ENCODE measurements at regions not wholly inside any gene's neighbourhood (a gene's known extent, or its start where the extent isn't known, plus 50 kb on each side); places are given as distances from the start of the nearest gene placed in this dataset.

DNA sequence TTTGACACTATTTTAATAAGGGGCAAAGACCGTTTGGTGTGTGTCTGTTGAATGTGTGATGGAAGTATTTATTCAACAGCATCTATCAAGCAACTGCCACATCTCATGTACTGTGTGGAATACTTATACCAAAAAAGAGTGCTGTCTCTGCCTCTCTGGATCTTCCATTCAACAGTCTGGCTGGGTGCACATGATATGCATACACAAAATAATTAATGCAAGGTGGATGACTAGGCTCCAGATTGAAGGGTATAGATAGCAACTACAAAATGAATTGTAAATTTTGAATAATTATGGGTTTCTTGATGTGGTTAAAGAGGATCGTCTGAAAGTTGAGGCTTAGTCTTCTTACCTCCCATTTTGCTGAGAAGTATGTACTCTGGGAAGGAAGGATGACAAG lies 145.9 kb upstream of the OTX2 start:
- no peak for DNase-seq (ENCODE audit: low read depth)
- H3K4me3 ChIP-seq (ENCODE audit: low read depth, low read length), result no peak overlapping the region
- no peak for TF ChIP-seq CTCF (IDR thresholded peaks at IDR 0.05; ENCODE audit: control insufficient read depth, extremely low read depth, insufficient read depth)

GRCh38 chr14:56955745-56956144 lies 145.5 kb upstream of the OTX2 start:
- DNase-seq (ENCODE audit: low read depth), result no peak
- no peak overlapping the region for H3K4me3 ChIP-seq (ENCODE audit: low read depth, low read length)
- TF ChIP-seq CTCF (IDR thresholded peaks at IDR 0.05; ENCODE audit: control insufficient read depth, extremely low read depth, insufficient read depth), result no peak

- no peak overlapping the region for H3K4me3 ChIP-seq (ENCODE audit: low read depth, low read length)
- no peak for DNase-seq (ENCODE audit: low read depth)
- TF ChIP-seq CTCF (IDR thresholded peaks at IDR 0.05; ENCODE audit: control insufficient read depth, extremely low read depth, insufficient read depth), result peak; percentile 24; the same call in 1 of the 2 replicates
Measured at GRCh38 chr14:56953884-56954283, 143.6 kb upstream of the OTX2 start.

GRCh38 chr14:56952766-56953473 lies 142.6 kb upstream of the OTX2 start:
- DNase-seq (ENCODE audit: low read depth), result no peak
- H3K4me3 ChIP-seq (ENCODE audit: low read depth, low read length), result no peak overlapping the region
- TF ChIP-seq CTCF (IDR thresholded peaks at IDR 0.05; ENCODE audit: control insufficient read depth, extremely low read depth, insufficient read depth), result no peak

DNA sequence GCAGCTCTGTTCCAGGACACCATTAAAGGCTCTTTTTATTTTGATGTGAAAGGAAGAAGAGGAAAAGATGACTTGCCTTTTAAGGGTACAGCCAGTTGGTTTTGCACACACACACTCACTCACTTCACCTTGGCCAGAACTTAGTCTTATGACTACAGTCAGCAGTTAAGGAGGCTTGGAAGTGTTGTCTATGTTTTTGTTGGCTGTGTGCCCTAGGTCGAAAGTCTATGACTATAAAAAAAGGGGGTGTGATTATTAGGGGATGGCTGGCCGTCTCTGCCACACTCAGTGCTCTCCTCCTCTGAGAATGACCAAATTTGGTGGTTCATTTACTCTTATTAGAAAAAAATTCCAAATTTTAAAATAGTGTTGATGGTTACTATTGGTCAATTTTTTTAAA lies 139.5 kb upstream of the OTX2 start:
- H3K4me3 ChIP-seq (ENCODE audit: low read depth, low read length), result no peak overlapping the region
- peak; percentile 17 for DNase-seq (ENCODE audit: low read depth)
- no peak for TF ChIP-seq CTCF (IDR thresholded peaks at IDR 0.05; ENCODE audit: control insufficient read depth, extremely low read depth, insufficient read depth)

DNA sequence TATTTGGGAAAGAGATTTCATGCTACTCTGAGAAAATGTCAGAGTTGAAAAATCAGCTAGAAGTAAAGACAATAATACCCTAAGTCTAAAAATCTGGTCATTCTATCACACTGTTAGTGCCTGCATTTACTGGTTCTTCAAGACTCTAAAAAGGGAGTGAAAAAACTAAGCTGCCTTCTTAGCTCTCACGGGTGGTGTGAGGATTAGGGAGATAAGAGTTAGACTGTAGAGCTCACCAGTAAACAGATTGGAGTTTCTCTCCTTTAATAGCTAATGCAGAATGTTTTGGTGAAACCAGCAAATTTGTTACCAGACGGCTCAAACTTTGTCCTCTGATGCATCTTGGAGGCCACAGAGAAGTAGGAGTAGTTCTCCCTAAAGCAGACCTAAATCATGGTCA lies 135.0 kb upstream of the OTX2 start:
- TF ChIP-seq CTCF (IDR thresholded peaks at IDR 0.05; ENCODE audit: control insufficient read depth, extremely low read depth, insufficient read depth), result no peak
- DNase-seq (ENCODE audit: low read depth), result no peak
- no peak overlapping the region for H3K4me3 ChIP-seq (ENCODE audit: low read depth, low read length)

GRCh38 chr14:56944397-56944796 lies 134.1 kb upstream of the OTX2 start:
- DNase-seq (ENCODE audit: low read depth), result no peak
- no peak for TF ChIP-seq CTCF (IDR thresholded peaks at IDR 0.05; ENCODE audit: control insufficient read depth, extremely low read depth, insufficient read depth)
- no peak overlapping the region for H3K4me3 ChIP-seq (ENCODE audit: low read depth, low read length)

All from LNCaP clone FGC (cell line).